Brain microvascular endothelial cell (primary cell): ENCODE measurements at regions not wholly inside any gene's neighbourhood (a gene's known extent, or its start where the extent isn't known, plus 50 kb on each side); places are given as distances from the start of the nearest gene placed in this dataset.

Experiments
- DNase-seq: peaks from one replicate; pipeline ENCODE4 v3.0.0-alpha.2; 2020
- H3K27ac ChIP-seq: fragments of 250-450 bp; sonication (Bioruptor Pico); 2 replicates; pipeline ENCODE4 v1.5.1; 2020; ENCODE audit warnings: mild to moderate bottlenecking, moderate library complexity
- H3K27me3 ChIP-seq: fragments of 250-450 bp; sonication (Bioruptor Pico); replicated peaks from 2 replicates; pipeline ENCODE4 v1.5.1; 2020; ENCODE audit warnings: mild to moderate bottlenecking
- H3K36me3 ChIP-seq: fragments of 250-450 bp; sonication (Bioruptor Pico); replicated peaks from 2 replicates; pipeline ENCODE4 v1.5.1; 2020; ENCODE audit warnings: mild to moderate bottlenecking
- H3K4me3 ChIP-seq: 2 replicates; pipeline ENCODE4 v1.5.1; 2011; ENCODE audit warnings: low read depth, mild to moderate bottlenecking, control low read depth, low read length, moderate library complexity
- in situ Hi-C: cut with HindIII; loops from 2 replicates; pipeline ENCODE4 v1.10.0; 2017; ENCODE audit warnings: low sequenced_read_pairs, low pct_ligation_motif_present
- TF ChIP-seq, protein P1 (sequence below): IDR thresholded peaks from 2 replicates; pipeline ENCODE4 v1.5.1; 2011; ENCODE audit warnings: low read depth, mild to moderate bottlenecking, moderate library complexity, low read length, control low read depth, inconsistent platforms; ENCODE audit errors: missing control alignments

DNA sequence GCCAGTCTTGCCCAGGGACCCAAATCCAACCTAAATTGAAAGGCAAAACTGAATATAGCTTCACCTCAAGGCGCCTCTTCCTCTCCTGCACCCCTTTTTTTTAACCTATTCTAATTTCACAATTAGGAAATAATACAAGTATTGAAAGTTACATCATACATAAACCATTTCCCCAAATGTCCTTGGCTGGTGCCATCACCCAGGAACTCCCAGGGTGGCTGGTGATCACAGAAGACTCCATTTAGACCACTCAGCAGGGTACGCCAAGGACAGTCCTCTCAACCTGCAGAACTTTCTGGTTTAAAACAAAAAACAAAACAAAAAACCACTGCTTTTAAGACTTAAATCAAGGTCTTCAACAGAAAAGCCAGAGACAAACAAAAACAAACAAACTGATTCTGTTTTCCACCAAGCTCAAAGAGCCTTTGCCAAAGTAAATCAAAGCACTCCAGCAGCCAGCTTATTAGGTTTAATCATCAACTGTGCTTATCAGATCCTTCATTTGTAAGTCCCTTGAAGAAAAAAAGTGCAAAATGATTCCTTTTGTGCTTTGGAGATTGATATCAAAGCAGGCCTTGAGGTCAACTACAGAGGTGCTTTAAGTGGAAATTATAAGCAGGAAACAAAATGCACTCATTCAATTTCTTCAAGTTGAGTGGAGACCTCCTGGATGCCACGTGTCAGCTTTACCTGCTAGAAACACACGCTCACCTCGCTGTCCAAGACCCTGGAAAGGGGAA lies 113.0 kb downstream of the ETS2 start:
- no peak for DNase-seq
- Histone ChIP-seq H3K4me3 (no peak overlapping the region), H3K27me3 (no peaks in the 10 kb centered on the region), H3K36me3 (no peaks in the 10 kb centered on the region), H3K27ac (no peak overlapping the region)
- TF ChIP-seq, protein P1, sequence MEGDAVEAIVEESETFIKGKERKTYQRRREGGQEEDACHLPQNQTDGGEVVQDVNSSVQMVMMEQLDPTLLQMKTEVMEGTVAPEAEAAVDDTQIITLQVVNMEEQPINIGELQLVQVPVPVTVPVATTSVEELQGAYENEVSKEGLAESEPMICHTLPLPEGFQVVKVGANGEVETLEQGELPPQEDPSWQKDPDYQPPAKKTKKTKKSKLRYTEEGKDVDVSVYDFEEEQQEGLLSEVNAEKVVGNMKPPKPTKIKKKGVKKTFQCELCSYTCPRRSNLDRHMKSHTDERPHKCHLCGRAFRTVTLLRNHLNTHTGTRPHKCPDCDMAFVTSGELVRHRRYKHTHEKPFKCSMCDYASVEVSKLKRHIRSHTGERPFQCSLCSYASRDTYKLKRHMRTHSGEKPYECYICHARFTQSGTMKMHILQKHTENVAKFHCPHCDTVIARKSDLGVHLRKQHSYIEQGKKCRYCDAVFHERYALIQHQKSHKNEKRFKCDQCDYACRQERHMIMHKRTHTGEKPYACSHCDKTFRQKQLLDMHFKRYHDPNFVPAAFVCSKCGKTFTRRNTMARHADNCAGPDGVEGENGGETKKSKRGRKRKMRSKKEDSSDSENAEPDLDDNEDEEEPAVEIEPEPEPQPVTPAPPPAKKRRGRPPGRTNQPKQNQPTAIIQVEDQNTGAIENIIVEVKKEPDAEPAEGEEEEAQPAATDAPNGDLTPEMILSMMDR = no peak
- in situ Hi-C loops = no loop called here

DNA sequence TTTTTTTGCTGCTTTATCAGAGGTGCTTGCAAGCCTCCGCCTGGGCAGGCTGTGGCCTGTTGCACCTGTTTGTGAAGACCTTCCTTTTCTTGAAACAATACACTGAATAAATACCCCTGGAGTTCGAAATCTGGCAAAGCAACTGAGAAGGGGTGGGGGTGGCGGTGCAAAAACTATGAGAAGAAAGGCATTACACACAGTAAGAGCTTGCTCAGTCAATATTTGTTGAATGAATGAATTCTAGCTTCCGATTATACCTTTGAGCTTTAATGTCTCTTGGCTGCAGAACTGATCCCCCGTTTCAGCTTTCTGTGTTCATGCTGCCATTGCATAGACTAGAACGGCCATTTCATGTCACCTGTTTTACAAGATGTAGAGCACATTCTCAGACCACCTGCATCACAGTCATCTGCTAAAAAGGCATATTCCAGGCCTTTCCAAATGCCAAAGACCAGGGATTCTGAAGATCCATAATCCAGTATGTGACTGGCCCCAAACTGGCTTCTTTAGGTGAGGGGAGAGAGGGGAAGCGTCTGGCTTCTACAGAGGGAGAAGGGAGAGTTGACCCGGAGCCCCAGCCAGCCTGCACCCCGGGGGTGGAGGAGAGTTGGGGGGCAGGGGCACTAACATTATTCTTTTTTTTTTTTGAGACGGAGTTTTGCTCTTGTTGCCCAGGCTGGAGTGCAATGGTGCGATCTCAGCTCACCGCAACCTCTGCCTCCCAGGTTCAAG lies 111.5 kb downstream of the ETS2 start:
- no peak overlapping the region for H3K27ac ChIP-seq
- TF ChIP-seq, protein P1 = no peak
- no peak for DNase-seq
- no peaks in the 10 kb centered on the region for H3K36me3 ChIP-seq
- in situ Hi-C loops = no loop called here
- H3K4me3 ChIP-seq = no peak overlapping the region
- no peaks in the 10 kb centered on the region for H3K27me3 ChIP-seq

DNA sequence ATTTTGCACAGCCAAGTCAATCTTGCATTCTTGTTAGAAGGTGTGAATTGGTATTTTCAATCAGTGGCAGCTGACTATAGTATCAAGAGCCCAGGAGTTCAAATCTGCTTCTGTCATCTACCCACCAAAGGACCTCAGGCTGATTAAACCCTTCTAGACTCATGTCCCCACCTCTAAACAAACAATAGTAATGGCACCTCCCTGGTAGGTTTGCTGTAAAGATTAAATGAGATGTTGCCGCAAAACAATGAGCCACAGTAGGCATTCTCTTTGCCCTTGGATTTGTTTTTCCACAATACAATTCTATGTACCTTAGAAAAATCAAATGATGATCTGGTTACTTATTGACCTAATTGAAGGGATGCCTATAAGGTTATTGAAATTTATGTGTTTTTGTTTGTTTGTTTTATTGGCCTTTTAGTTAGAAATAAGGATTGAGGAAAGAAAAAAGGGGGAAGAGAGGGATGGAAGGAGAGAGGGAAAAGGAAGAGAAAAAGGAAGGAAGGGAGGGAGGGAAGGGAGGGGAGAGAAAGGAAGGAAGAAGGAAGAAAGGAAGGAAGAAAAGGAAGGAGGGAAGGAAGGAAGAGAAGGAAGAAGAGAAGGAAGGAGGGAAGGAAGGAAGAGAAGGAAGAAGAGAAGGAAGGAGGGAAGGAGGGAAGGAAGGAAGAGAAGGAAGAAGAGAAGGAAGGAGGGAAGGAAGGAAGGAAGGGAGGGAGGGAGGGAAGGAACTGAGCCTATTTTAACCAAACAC lies 110.7 kb downstream of the ETS2 start:
- H3K27me3 ChIP-seq = no peaks in the 10 kb centered on the region
- in situ Hi-C loops = no loop called here
- TF ChIP-seq, protein P1 = no peak
- H3K36me3 ChIP-seq = no peaks in the 10 kb centered on the region
- H3K4me3 ChIP-seq = no peak overlapping the region
- no peak for DNase-seq
- H3K27ac ChIP-seq = no peak overlapping the region

DNA sequence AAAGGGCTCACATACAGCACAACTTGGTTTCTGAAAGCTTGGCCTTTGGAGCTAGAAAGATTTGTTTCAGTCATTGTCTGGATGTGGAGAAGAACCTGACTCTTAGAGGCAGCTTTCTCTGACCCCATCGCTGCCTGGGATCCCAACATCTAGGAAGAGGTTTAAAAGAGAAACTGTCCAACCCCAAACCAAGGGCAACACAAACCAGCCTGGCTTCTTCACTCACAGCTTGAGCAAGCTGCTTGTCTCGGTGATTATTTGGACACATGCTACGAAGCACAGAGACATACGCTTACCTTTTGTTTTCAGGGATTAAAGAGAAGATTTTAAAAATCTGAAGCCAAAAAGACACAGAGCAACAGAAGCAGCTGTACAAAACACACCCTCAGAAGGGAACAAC lies 109.8 kb downstream of the ETS2 start:
- in situ Hi-C loops = no loop called here
- H3K27me3 ChIP-seq = no peaks in the 10 kb centered on the region
- no peaks in the 10 kb centered on the region for H3K36me3 ChIP-seq
- no peak for DNase-seq
- H3K4me3 ChIP-seq = no peak overlapping the region
- TF ChIP-seq, protein P1 = no peak
- H3K27ac ChIP-seq = no peak overlapping the region

DNA sequence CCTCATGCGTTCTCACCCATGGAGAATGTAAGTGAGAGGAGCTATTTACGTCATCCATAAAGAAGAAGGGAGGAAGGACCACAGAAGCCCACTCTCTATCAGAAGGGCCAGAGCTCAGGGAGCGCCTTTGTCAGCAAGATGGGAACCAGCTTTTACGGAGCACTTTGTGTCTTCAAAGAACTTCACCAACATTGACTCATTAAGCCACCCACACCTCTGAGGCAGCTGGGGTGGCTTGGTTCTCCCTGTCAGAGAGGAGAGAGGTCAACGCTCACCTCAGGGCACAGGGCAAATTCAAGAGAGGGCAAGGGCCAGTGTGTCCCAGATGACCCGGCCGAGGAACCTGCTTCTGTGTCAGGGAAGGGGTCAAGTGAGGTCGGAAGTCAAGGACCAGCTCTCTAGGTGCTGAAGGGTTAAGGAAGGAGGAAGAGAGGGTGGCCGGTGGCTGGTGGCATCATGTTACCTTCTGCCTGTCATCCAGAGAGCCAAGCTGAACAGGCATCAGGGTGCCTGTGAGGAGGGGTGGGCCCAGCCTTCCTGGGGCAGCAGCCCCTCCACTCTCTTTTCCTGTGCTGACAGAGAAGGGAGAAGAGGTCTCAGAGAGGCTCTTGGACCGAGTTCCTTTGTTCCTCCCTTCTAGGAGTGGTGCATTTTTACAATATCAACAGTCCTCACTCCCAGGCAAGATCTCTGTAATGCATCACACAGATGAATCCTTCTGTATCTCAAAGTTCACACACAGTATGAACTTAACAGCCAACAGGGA lies 109.0 kb downstream of the ETS2 start:
- Histone ChIP-seq H3K27ac (no peak overlapping the region), H3K4me3 (no peak overlapping the region), H3K27me3 (no peaks in the 10 kb centered on the region), H3K36me3 (no peaks in the 10 kb centered on the region)
- no peak for DNase-seq
- in situ Hi-C loops = no loop called here
- TF ChIP-seq, protein P1 = no peak
